GM19438 (cell line): ENCODE measurements at regions not wholly inside any gene's neighbourhood (a gene's known extent, or its start where the extent isn't known, plus 50 kb on each side); places are given as distances from the start of the nearest gene placed in this dataset.
"Not testable (repeated sequence)": the region's sequence is repeated elsewhere in the genome, so short reads cannot be mapped to it uniquely, and the experiment has no call there.

Source experiments
- ATAC-seq: cut with Tn5 transposase; IDR thresholded peaks from one replicate; pipeline ENCODE4 v1.9.1; 2021; ENCODE audit warnings: low read depth; ENCODE audit not compliant: unreplicated experiment

DNA sequence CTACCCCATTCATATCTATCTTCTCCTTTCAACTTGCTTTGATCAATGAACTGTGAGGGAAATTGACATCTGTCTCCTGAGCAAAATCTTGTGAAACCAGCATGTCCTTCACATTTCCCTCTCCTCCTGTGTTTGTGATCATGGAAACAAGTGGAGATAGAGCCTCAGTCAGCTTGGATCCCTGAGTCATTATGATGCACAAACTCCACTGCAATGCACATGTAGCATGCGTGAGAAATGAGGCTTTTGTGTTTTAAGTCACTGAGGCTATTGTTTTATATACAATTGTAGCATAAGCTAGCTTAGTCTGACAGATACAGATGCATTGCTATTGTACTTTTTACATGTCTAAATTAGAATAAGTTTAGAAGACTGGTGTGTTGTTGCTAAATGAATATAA lies 85.2 kb upstream of the HNMT start:
- no peak for ATAC-seq

DNA sequence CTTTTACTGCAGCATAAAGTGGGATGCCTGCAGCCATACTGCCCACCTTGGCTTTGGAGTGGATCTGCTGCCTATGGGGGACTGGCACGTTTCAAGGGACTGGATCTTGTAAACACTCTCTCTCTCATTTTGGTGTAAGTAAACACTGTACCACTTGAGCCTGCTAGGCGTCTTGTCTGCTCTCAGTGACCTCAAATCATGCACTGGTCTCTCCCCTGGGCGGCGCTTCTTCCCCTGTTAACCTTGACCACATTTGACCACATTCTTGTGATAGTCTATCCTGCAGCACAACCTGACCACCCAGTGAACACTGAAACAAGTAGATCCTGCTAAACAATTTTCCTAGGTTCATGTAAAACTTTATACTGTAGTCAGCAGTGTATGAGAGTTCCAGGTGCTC lies 82.6 kb upstream of the HNMT start:
- ATAC-seq: no peak

DNA sequence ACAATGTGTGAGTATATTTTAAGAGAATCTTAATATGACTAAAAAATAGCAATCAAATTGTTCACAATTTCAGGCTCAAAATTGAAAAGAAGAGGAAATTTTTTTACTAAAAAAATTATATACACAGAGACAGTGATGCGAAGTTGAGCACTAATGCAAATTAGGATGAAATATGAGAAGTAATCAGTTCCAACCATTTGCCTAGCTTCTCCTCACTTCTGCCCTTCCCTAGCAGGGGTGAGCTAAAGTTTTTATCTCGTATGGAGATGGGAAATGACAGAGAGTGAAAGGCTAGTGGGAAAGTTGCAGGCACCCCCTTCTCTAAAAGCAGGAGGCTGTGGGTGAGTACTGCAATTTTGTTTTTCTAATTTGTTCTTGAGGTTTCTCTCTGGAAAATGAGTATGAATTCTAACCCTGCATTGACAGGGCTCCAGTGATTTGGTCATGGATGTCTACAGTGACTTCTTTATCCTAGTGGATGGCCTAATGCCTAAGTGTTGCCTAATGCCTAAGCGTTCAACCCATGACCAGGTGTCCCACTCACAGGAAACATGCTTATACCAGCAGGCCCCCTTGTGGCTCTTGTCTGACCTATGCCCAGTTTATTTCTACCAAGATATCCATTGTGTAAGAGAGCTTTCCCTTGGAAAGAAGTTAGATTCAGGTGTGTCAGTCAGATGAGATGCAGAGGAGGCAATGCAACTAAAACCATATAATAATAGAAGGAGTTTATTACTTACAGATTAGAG lies 78.0 kb upstream of the HNMT start:
- ATAC-seq: no peak

DNA sequence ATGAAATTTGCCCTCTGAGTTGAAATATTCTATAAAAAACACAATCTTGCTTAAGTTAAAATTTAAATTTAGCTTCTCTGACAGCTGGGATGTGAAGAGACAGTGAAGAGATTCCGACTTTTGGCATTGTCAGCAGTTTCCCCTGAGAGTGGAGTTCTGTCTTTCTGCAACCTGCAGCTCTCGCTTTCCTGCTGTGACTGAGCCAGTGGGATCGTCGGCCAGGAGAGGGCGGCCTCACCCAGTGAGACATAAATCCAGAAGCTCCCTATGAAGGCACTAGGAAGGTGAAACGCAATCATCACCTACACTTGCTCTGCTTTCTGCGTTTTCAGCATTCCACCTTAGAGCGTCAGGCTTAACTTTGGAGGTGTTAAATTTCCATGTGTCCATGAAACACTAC lies 75.4 kb upstream of the HNMT start:
- no peak for ATAC-seq

DNA sequence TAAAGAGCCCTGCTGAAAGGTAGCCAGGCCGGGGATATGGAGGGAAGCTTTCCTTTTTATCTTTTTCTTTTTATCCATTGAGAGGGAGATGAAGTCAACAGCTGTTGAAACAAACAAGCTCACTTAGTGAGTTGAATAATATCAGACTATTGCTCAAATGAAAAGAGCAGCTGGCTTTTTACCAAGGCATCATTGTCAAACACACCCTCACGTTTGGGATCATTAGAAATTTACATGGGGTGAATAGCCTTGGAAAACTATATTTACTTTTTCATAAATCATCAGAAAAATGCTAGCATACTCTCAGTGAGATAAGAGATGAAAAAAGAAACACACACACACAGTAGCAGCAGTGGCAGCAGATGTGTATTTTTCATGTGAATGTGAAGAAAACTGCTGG lies 71.5 kb upstream of the HNMT start:
- ATAC-seq: no peak

DNA sequence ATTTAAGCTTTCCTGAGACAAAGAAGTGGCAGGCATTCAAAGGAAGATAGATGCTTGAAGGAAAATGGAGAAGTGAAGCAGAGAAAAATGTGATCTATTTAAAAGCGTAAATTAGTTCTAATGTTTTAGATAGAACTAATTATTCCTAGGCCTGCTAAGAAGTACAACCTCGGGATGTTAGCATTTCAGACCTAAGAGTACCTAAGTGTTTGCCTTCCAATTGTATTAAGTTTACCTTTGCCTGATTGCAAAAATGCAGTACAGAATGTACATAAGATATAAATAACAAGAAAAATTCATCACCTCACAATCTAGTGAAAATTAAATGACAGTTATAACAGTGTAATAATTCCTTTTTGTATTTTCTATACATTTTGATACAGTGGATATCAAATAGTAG lies 71.1 kb upstream of the HNMT start:
- ATAC-seq: no peak

DNA sequence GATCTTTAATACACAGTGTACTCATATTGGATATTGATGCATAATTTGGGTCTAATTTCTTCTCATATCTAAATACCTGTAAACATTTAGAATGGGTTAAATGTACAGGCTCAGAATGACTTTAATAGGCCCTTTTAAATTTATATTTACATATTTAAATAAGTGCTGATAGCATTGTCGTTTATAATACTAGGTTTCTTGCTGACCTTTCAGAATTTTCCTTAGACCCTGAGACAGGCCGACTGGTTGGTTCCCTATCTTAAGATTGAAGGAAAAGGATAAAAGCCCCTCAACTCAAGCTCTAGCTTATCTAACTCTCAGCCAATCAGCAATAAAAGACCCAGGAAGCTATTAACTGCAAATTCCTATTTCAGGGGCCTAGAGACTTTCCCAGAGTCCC lies 67.8 kb upstream of the HNMT start:
- ATAC-seq: no peak

DNA sequence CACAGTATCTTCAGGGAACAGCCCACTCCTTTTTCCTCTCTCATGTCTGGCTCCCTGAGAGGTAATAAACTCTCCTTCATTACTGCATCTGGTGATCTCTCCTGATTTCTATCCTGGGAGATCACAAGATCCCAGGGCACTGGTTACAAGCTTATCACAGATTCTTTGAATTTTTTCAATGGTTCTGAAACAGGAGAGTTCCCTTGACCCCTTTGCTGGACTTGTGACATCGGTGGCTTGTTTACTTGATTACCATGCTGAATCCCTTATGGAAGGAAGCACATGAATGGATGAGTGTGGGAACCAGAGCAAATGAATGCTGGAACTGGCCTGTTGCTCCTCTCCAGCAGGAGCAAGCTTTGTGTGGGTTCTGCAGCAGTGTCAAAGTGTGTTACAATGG lies 67.2 kb upstream of the HNMT start:
- ATAC-seq: no peak

DNA sequence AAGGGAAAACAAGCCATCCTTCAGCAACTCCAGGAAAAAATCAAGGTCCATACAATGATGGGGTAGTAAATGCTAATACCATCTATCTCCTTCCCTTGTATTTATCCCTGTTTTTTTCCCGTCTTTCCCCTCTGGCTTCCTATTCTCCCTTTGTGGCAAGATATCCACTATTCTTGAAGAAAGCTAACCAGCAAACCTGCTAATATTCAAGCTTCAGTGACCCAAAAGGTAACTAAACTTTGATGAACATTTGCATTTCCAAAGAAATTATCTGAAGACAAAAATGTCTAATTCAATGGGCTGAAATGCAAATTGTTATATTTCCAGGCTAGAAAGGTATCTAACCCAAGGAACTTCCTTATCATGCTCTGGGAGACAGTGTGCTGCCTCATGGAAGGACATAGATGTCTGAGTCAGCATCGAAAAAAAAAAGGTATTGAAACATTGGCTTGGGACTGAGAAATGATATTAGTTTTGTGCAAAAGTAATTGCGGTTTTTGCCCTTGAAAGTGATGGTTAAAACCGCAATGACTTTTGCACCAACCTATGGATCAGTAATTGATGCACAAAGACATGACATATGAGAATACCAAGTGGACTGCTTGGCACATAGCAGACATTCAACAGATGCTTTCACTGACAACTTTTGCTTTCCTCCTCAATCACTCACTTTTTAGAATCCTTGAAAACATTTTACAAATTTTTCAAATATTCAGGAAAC lies 63.7 kb upstream of the HNMT start:
- no peak for ATAC-seq

DNA sequence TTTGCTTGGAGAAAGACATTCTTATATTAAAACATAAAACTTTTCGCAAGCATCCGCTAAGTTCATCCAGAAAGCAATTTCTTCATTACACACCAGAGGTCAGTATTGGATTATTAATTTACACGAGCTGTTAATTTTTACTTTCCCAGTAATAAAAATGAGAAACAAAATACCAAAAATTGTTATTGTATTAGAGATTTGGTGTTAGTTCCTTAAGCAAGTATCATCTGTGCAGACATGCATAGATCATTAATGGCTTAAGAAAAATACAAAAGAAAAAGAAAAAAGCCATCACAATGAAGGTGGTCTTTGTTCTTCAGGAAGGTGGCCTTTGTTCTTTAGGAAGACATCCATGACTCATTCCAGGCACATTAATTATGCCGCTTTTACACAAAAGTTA lies 53.6 kb upstream of the HNMT start:
- no peak for ATAC-seq

DNA sequence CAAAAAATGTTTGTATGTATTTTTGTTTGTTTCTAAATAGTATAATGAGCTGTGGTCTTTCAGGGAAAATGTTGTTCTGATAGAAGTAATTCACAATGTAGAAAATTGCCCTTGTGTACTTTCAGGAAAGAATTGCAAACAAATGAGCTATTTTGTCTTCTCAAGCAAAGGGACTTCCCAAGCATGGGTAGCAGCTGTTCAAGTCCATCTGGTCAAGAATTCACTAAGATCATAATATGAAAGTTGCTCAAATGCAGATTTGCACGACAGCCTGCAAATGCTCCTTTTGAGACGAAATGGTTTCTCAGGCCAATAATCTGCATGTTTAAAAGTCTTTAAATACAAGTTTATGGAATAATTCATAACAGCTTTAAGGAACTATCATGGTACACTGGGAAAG lies 51.9 kb upstream of the HNMT start:
- no peak for ATAC-seq

DNA sequence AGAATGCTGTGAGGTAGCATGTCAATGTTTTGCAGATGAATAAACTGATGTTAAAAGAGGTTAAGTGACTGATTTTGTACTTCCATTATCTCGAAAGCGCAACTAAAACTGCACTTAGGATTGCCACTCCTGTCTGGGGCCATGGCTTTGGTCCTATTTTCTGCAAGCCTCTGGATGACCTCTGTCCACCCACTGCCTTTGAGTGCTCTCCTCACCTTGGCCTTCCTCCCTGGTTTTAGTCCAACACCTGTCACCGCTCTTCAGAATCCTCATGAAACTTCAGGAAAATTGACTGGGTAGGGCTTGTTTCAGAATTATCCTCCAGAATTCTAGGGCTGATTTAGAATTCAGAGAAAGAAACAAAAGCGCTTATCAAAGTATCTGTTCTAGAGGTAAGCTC lies 51.1 kb upstream of the HNMT start:
- no peak for ATAC-seq

DNA sequence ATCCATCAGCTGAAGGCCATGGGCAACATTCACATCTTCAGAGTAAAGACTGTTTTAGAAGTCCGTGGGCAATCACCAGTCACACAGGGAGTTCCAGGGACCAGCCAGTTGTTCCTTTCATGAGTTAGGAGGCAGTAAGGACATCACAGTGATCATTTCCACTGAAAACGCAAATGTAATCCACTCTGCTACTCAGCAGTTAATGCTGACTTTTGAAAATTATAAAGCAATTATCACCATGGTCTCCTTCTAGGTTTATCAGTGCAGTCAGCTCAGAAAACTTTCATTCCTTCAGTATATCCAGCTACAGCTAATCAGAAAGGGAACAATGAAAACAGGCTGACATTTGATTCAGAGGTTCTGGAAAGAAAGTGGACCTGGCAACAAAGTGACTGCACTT lies 50.6 kb upstream of the HNMT start:
- ATAC-seq: not testable (repeated sequence)
